DMS114 treated with DMSO at 0.1 percent for 48 hours (cell line): ENCODE measurements at regions not wholly inside any gene's neighbourhood (a gene's known extent, or its start where the extent isn't known, plus 50 kb on each side); places are given as distances from the start of the nearest gene placed in this dataset.

ENCODE experiments used
- DNase-seq: peaks from one replicate; lab custom pipeline; 2025; ENCODE audit not compliant: unreplicated experiment; lab: John Stamatoyannopoulos, UW

DNA sequence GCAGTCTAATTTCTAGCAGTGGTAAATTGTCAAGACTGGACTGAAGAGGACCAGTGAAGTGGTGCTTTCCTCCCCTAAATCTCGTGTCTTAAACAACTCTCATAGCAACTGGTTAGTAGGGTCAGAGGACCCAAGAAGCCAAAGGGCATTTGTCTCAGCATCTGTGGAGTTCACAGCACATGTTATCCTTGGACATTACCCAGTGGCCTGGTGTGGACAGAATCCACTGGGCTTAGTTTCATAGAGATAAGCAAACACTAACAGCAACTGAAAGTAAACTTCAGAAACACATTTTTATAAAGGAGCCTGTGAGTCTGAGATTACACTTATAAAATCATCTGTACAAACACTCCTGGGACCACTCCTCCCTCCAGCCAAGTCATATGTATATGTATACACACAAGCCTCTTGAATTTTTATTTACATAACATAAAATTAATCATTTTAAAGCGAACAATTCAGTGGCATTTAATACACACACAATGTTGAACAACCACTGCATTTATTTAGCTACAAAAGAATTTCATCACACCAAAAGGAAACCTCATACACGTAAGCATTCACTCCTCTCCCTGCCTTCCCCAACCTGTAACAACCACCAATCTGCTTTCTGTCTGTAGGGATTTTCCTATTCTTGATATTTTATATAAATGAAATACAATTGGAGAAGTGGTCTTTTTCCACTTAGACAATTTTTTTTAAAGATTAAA lies 457.8 kb downstream of the RASEF start:
- no peak for DNase-seq

DNA sequence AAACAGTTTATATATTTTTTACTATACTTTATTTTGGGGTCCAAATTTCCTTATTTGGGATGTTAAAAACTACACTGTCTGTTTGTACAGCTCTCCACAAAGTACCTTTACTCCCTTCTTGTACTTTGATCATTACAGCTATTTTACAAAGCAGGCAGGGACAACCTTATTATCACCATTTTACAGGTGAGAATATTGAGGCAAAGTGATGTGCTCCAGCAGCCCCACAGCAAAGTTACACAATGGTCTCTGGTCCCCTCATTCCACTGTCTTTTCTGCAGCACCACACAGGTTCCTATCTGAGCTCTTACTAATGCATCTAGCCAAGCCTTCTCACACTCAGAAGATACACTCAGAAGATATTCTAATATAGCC lies 457.3 kb downstream of the RASEF start:
- no peak for DNase-seq

DNA sequence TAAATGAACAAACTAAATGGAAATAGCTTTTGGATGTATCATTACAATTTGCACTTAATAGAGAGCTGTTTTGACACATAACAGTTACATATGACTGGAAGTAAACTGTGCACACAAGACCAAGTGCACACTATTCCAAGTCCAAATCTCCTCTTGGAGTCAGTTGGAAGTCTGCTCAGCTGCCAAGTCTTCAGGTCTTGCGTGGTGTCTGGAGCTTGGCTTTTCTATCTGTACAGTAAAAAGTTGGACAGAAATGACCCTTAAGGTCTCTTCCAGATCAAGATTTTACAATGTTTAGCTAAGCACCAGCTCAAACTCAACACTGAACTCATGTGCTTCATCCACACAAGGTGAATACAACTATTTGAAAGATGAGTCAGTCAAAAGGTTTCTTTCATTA lies 456.9 kb downstream of the RASEF start:
- no peak for DNase-seq

GRCh38 chr9:82606492-82607382 lies 456.2 kb downstream of the RASEF start:
- peak; percentile 5 for DNase-seq

GRCh38 chr9:82608487-82608886 lies 454.5 kb downstream of the RASEF start:
- DNase-seq, result no peak

DNA sequence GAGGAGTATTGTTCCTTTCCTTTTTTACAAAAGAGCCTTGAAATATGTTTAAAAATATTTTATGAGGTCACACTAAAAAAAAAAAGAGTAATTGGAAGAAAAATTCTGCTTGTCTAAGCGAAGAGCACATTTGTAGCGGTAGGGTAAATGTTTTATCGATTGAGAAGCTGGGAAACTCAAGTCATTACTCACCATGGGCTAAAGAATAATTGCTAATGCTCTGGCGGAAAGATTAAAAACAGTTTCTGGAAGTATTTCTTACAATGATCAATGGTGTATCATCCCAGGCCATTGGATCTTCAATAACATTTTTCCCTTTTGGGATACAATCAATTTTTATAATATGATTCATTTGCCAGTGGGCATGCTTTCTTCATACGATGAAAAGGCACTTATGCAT lies 450.0 kb downstream of the RASEF start:
- no peak for DNase-seq

DNA sequence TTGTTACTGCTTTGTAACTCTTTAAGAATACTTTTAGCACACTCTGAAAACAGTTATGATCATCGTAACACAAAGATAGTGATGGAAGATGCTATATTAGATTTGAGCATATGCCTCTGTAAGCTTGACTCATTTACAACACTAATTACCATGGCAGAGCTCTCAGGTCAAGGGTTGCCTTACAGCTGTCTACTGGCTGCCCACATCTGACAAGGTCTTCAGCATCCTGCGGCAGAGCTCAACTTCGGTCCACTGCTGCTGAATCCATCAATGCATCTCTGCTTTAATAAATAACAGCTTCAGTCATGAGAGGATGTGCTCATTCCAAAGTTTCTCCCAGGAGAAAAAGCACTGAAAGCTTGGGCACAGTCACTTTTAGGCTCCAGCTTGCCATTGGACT lies 449.4 kb downstream of the RASEF start:
- no peak for DNase-seq

GRCh38 chr9:82616545-82616944 lies 446.4 kb downstream of the RASEF start:
- DNase-seq, result no peak

GRCh38 chr9:82621447-82621846 lies 441.5 kb downstream of the RASEF start:
- no peak for DNase-seq

GRCh38 chr9:82637368-82637767 lies 425.6 kb downstream of the RASEF start:
- DNase-seq, result no peak

- no peak for DNase-seq
Measured at GRCh38 chr9:82645600-82645999, 417.3 kb downstream of the RASEF start.

DNA sequence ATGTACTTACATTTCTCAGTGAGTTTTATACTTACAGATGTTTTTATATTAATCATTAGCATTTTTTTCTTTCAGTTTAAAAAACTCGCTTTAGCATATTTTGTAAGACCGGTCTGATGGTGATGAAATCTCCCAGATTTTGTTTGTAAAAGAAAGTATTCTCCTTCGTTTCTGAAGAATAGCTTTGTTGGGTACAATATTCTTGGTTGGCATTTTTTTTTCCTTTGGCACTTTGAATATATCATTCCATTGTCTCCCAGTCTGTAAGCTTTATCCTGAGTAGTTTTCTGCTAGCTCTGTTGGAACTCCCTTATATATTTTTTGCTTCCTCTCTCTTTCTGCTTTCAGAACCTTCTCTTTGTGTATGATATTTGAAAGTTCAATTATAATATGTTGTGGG lies 412.6 kb downstream of the RASEF start:
- DNase-seq, result no peak

GRCh38 chr9:82651474-82651873 lies 411.5 kb downstream of the RASEF start:
- DNase-seq, result no peak

DNA sequence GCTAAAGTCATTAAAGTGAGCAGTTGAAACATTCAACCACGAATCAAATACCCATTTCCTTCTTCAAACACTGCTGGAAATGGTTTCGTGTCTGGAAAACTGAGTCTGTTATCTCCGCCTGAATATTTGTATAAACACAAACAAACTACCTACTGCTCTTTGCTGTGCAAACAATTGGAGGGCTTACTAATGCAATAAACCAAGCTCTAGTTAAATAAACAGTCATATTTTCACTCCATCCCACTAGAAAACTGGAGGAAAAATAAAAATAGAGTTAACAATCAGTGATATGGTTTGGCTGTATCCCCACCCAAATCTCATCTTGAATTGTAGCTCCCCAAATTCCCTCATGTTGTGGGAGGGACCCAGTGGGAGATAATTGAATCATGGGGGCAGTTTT lies 397.6 kb downstream of the RASEF start:
- no peak for DNase-seq

DNA sequence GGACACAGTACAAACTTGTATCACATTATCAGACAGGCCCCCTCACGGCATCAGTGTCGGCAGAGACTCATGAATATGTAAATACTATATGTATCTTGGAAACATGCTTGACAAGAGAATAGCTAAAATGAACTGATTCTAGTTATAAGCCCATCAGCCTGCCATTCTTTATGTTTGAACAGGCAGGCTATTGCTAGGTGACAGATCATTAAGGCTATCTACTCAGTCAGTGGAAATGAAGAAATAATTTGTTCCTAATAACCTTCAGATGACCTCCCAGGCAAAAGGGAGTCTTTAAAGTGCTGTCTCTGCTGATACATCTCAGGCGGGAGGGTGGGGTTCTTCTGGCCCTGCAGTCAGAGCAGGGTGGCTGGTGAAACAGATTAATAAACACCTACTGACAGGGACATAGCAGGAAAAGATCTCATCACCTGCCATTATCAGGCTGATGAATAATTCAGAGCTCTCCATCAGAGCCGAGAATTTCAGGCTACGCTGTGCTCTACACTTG lies 394.2 kb downstream of the RASEF start:
- no peak for DNase-seq

DNA sequence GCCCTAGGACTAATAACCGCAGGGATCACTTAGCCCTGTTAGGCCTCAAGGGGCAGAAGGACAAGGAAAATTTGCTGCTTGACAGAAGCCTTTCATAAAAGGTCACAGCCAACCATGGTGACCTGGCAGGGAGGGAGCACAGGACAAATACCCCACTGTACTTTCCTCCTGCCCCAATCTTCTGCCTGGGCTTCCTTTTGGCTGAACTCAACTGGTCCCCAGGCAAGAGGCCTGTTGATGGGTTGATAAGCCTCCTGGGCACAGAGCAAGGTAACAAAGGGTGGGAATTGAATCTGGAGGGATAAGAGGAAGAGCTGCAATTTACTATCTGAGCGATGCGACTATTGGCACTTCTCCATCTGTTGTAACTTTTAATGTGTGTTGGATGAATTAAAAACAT lies 392.9 kb downstream of the RASEF start:
- DNase-seq, result no peak

DNA sequence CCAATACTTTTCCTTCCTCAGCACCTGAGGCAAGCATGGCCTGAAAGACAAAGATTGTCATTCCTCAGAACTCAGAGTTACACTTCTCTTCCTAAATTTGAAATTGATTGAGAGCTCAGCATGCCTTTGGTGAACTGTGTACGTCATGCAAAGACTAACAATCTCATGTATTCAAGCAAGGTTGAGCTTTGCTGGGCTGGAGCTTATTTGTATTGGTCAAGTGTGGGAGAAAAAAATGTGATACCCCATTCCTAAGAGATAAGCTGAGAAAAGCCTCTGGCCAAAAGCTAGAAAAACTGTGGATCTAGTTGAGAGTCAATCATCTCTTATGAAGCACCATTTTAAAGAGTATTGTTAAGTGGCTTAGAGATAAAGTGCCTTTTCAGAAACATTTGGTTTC lies 392.2 kb downstream of the RASEF start:
- no peak for DNase-seq

- no peak for DNase-seq
Measured at GRCh38 chr9:82673201-82673600, 389.7 kb downstream of the RASEF start.

DNA sequence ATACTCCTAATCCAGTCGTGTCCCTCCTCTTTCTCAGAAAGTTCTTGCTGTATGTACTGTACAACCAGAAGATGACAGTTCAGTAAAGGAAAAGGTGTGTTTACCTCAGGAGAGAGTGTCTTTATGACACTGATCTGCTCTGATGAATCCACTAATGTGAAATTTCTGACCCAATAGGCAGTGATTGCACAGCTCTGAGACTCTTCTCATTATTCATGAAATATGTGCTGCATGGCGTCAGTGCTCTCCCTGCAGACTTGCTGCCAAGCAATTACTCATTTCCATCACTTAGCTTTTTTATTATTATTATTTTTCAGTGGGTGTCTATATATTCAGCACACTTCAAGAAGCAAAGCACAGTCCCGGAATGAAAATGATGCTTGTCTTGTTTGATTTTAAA lies 389.0 kb downstream of the RASEF start:
- DNase-seq, result no peak

- no peak for DNase-seq
Measured at GRCh38 chr9:82675102-82675501, 387.8 kb downstream of the RASEF start.

DNA sequence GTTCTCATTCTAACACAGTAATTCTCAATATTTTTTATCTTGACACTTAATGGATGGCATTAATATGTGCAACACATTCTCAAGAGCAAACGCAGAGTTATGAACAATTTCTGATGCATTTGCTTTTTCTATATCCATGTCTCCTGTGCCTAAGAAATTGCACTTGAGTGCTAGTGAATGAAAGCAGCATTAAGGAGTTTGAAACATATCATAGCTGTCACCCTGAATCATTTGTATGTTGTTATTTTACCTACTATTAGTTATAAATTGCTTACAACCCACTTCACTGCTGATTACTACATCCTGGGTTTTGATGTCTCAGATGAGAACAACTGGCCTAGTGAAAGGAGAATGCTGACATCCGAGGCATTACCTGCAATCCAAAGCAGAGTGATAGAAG lies 387.3 kb downstream of the RASEF start:
- DNase-seq, result no peak

GRCh38 chr9:82677086-82677485 lies 385.9 kb downstream of the RASEF start:
- DNase-seq, result no peak
